ENCODE measurements at regions not wholly inside any gene's neighbourhood (a gene's known extent, or its start where the extent isn't known, plus 50 kb on each side); places are given as distances from the start of the nearest gene placed in this dataset.

DNA sequence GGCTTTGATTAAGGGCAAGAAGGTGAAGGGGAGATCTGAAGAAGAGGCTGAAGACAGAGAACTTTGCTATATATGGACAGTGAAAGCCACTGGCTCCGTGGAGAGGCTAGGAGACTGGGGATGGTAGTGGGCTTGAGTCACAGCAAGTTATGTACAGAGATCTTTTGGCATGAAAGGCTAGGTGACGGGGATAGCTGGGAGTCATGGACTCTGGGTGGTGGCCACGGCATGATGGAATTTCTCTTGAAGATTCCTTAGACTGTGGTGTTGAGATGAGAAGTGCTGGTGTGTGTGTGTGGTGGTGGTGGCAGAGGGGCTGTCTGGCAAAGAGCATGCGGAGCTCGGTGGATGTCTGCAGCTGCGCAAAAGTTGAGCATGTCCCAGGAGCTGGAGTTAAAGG lies 120.6 kb upstream of the STC2 start:
- DNase-seq, result no peak
- Histone ChIP-seq H3K27ac (no peak overlapping the region), H3K4me3 (ENCODE audit: low read depth, low read length) (no peak overlapping the region), H3K27me3 (ENCODE audit: insufficient read depth, low read depth, severe bottlenecking) (peaks cover 95% of the 10 kb centered on the region), H3K9me3 (ENCODE audit: severe bottlenecking) (peaks cover 3% of the 10 kb centered on the region), H3K36me3 (no peaks in the 10 kb centered on the region)
- TF ChIP-seq, protein P1, sequence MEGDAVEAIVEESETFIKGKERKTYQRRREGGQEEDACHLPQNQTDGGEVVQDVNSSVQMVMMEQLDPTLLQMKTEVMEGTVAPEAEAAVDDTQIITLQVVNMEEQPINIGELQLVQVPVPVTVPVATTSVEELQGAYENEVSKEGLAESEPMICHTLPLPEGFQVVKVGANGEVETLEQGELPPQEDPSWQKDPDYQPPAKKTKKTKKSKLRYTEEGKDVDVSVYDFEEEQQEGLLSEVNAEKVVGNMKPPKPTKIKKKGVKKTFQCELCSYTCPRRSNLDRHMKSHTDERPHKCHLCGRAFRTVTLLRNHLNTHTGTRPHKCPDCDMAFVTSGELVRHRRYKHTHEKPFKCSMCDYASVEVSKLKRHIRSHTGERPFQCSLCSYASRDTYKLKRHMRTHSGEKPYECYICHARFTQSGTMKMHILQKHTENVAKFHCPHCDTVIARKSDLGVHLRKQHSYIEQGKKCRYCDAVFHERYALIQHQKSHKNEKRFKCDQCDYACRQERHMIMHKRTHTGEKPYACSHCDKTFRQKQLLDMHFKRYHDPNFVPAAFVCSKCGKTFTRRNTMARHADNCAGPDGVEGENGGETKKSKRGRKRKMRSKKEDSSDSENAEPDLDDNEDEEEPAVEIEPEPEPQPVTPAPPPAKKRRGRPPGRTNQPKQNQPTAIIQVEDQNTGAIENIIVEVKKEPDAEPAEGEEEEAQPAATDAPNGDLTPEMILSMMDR (IDR thresholded peaks at IDR 0.05; ENCODE audit: low read depth, low read length), result no peak

DNA sequence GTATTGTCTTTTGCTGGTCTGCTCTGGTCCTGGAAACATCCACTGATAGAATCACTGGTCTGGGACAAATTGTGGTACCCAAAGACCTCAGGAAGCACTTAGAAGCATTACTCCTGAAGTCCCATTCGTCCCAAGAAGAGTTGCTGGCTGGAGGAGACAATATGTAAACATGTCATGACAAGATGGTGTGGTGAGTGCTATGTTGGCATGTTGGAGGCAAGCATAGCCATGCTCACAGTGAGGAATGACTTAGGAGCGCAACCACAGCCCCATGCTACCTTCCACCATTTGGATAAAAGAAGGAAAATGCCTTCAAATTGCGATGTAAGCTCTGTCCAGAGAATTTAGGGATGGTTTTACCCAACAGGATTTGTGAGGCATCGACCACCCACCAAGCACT lies 115.8 kb upstream of the STC2 start:
- Histone ChIP-seq H3K36me3 (no peaks in the 10 kb centered on the region), H3K4me3 (ENCODE audit: low read depth, low read length) (no peak overlapping the region), H3K9me3 (ENCODE audit: severe bottlenecking) (no peaks in the 10 kb centered on the region), H3K27ac (no peak overlapping the region), H3K27me3 (ENCODE audit: insufficient read depth, low read depth, severe bottlenecking) (peaks cover 97% of the 10 kb centered on the region)
- TF ChIP-seq, protein P1 (IDR thresholded peaks at IDR 0.05; ENCODE audit: low read depth, low read length), result no peak
- no peak for DNase-seq

- H3K9me3 ChIP-seq (ENCODE audit: severe bottlenecking), result no peaks in the 10 kb centered on the region
- DNase-seq, result no peak
- TF ChIP-seq, protein P1 (IDR thresholded peaks at IDR 0.05; ENCODE audit: low read depth, low read length), result no peak
- no peak overlapping the region for H3K4me3 ChIP-seq (ENCODE audit: low read depth, low read length)
- H3K27ac ChIP-seq, result no peak overlapping the region
- H3K27me3 ChIP-seq (ENCODE audit: insufficient read depth, low read depth, severe bottlenecking), result peaks cover 96% of the 10 kb centered on the region
- H3K36me3 ChIP-seq, result no peaks in the 10 kb centered on the region
Measured at GRCh38 chr5:173441053-173441628, 112.9 kb upstream of the STC2 start.

- TF ChIP-seq, protein P1 (IDR thresholded peaks at IDR 0.05; ENCODE audit: low read depth, low read length), result no peak
- DNase-seq, result no peak
- no peaks in the 10 kb centered on the region for H3K36me3 ChIP-seq
- no peaks in the 10 kb centered on the region for H3K9me3 ChIP-seq (ENCODE audit: severe bottlenecking)
- H3K27ac ChIP-seq, result no peak overlapping the region
- H3K4me3 ChIP-seq (ENCODE audit: low read depth, low read length), result no peak overlapping the region
- H3K27me3 ChIP-seq (ENCODE audit: insufficient read depth, low read depth, severe bottlenecking), result peaks cover 93% of the 10 kb centered on the region
Measured at GRCh38 chr5:173438951-173439350, 110.7 kb upstream of the STC2 start.

- Histone ChIP-seq H3K36me3 (no peaks in the 10 kb centered on the region), H3K27me3 (ENCODE audit: insufficient read depth, low read depth, severe bottlenecking) (peaks cover 85% of the 10 kb centered on the region), H3K4me3 (ENCODE audit: low read depth, low read length) (no peak overlapping the region), H3K9me3 (ENCODE audit: severe bottlenecking) (no peaks in the 10 kb centered on the region), H3K27ac (no peak overlapping the region)
- DNase-seq, result no peak
- TF ChIP-seq, protein P1 (IDR thresholded peaks at IDR 0.05; ENCODE audit: low read depth, low read length), result no peak
Measured at GRCh38 chr5:173435447-173435846, 107.2 kb upstream of the STC2 start.

DNA sequence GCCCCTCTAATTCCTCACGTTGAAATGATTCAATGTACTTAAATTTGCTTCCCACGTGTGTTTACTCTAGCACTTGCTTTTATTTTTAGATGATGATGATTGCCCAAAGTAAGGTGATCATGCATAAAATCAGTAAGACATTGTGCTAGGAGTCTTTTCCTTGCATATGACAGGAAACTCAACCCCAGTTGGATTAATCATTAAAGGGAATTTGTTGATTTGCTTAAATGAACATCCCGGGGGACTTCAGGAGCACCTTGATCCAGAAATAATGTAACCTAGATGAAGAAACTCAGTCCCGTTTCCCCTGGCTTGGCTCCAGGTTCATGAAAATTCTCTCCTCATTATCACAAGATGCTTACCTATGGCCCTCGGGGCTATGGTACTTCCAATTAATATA lies 106.1 kb upstream of the STC2 start:
- no peak for DNase-seq
- Histone ChIP-seq H3K4me3 (ENCODE audit: low read depth, low read length) (no peak overlapping the region), H3K27ac (no peak overlapping the region), H3K27me3 (ENCODE audit: insufficient read depth, low read depth, severe bottlenecking) (peaks cover 83% of the 10 kb centered on the region), H3K36me3 (no peaks in the 10 kb centered on the region), H3K9me3 (ENCODE audit: severe bottlenecking) (no peaks in the 10 kb centered on the region)
- TF ChIP-seq, protein P1 (IDR thresholded peaks at IDR 0.05; ENCODE audit: low read depth, low read length), result no peak

All from WERI-Rb-1 (cell line).